AG09309 (cell line): ENCODE measurements at regions not wholly inside any gene's neighbourhood (a gene's known extent, or its start where the extent isn't known, plus 50 kb on each side); places are given as distances from the start of the nearest gene placed in this dataset.

Experiments
- DNase-seq: peaks from one replicate; pipeline ENCODE4 v3.0.0-alpha.2; 2010; ENCODE audit warnings: low read depth
- H3K4me3 ChIP-seq: 2 replicates; pipeline ENCODE4 v1.5.1; 2011; ENCODE audit warnings: mild to moderate bottlenecking, low read depth, low read length, moderate library complexity; ENCODE audit not compliant: control insufficient read depth
- CTCF ChIP-seq: IDR thresholded peaks from 2 replicates; pipeline ENCODE4 v1.5.1; 2011; ENCODE audit warnings: mild to moderate bottlenecking, low read depth, low read length, inconsistent platforms; ENCODE audit not compliant: insufficient read depth, control insufficient read depth; ENCODE audit errors: missing control alignments

- TF ChIP-seq CTCF = no peak
- DNase-seq = no peak
- H3K4me3 ChIP-seq = no peak overlapping the region
Observed at GRCh38 chr12:19957308-19958125, 410.8 kb upstream of the PDE3A start.

GRCh38 chr12:19958389-19958788 is 409.9 kb upstream of the PDE3A start:
- DNase-seq = no peak
- no peak overlapping the region for H3K4me3 ChIP-seq
- TF ChIP-seq CTCF = no peak

- no peak for DNase-seq
- TF ChIP-seq CTCF = no peak
Observed at GRCh38 chr12:19959353-19959752, 409.0 kb upstream of the PDE3A start.

GRCh38 chr12:19960527-19960926 is 407.8 kb upstream of the PDE3A start:
- no peak for TF ChIP-seq CTCF
- no peak overlapping the region for H3K4me3 ChIP-seq
- no peak for DNase-seq

More at GRCh38 chr12:19959353-19959752, 409.0 kb upstream of the PDE3A start:
- no peak overlapping the region for H3K4me3 ChIP-seq

- H3K4me3 ChIP-seq = no peak overlapping the region
- no peak for DNase-seq
- TF ChIP-seq CTCF = no peak
Observed at GRCh38 chr12:19962192-19962591, 406.1 kb upstream of the PDE3A start.

- TF ChIP-seq CTCF = no peak
- no peak overlapping the region for H3K4me3 ChIP-seq
- no peak for DNase-seq
Observed at GRCh38 chr12:19963972-19964371, 404.4 kb upstream of the PDE3A start.
